ENCODE measurements at regions not wholly inside any gene's neighbourhood (a gene's known extent, or its start where the extent isn't known, plus 50 kb on each side); places are given as distances from the start of the nearest gene placed in this dataset.

DNA sequence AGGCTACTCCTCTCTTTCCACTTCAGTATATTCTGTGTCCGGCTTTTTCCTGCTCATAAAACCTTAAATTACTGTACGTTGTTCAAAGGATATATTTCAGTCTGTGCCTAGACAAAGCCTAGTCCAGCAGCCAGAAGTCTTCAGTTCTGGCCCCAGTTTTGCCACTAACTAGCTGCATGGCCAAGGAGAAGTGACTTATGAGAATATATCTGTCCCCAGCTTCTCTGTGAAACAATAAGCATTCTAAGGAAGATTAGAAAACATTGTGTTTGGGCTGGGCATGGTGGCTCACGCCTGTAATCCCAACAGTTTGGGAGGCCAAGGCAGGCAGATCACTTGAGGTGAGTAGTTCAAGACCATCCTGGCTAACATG lies 105.0 kb upstream of the HDAC9 start:
- TF ChIP-seq, protein P1, sequence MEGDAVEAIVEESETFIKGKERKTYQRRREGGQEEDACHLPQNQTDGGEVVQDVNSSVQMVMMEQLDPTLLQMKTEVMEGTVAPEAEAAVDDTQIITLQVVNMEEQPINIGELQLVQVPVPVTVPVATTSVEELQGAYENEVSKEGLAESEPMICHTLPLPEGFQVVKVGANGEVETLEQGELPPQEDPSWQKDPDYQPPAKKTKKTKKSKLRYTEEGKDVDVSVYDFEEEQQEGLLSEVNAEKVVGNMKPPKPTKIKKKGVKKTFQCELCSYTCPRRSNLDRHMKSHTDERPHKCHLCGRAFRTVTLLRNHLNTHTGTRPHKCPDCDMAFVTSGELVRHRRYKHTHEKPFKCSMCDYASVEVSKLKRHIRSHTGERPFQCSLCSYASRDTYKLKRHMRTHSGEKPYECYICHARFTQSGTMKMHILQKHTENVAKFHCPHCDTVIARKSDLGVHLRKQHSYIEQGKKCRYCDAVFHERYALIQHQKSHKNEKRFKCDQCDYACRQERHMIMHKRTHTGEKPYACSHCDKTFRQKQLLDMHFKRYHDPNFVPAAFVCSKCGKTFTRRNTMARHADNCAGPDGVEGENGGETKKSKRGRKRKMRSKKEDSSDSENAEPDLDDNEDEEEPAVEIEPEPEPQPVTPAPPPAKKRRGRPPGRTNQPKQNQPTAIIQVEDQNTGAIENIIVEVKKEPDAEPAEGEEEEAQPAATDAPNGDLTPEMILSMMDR (IDR thresholded peaks at IDR 0.05): no peak
- no peak for TF ChIP-seq ZFX (IDR thresholded peaks at IDR 0.05; ENCODE audit: borderline replicate concordance)

All from 22Rv1 (cell line).